ENCODE measurements at regions not wholly inside any gene's neighbourhood (a gene's known extent, or its start where the extent isn't known, plus 50 kb on each side); places are given as distances from the start of the nearest gene placed in this dataset.

DNA sequence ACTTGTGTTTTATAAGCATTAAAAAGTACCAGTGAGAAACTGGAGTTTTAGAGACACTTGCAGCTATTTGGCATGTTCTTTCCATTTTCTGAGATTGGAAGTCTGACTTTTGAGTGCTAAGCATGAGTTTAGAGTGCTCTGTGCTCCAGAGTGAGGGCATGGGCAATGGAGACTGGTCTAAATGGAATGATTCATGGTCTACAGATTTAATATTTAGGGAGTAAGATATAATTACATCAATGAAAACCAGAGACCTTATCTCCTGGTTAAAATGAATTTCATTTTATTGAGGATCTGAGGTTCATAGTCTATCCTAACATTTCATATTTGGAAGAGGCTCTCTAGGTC lies 135.9 kb upstream of the RPS23 start:
- CTCF ChIA-PET (ENCODE audit: low intra/inter-chr PET ratio), result no interaction called here
- in situ Hi-C loops (cut with MboI), result no loop called here
- DNase-seq (ENCODE audit: extremely low read depth in 1 of 4, low spot score in 3 of 4), result no peak
- no peak overlapping the region for H3K4me2 ChIP-seq (ENCODE audit: insufficient read depth, low read length)
- intact Hi-C loops (cut with micrococcal nuclease), result no loop called here
- no peaks in the 10 kb centered on the region for H4K20me1 ChIP-seq (replicated peaks; ENCODE audit: control insufficient read depth, insufficient read depth, low read length)
- H3K36me3 ChIP-seq (ENCODE audit: control insufficient read depth, insufficient read depth, low read length), result no peaks in the 10 kb centered on the region
- FAIRE-seq, result no peak
- no peaks in the 10 kb centered on the region for H3K9me1 ChIP-seq (ENCODE audit: control insufficient read depth, insufficient read depth, low read length)
- no peaks in the 10 kb centered on the region for H3K79me2 ChIP-seq (ENCODE audit: control insufficient read depth, insufficient read depth, low read length)
- ATAC-seq, result no peak
- H3K9me3 ChIP-seq (replicated peaks; ENCODE audit: control insufficient read depth, insufficient read depth, low read depth, low read length), result no peaks in the 10 kb centered on the region
- no peak overlapping the region for H3K9ac ChIP-seq (ENCODE audit: insufficient read depth in 1 of 2, low read depth in 2 of 2, low read length in 2 of 2)
- H3K4me1 ChIP-seq (replicated peaks in 1 of 2; ENCODE audit: control insufficient read depth in 2 of 2, insufficient read depth in 2 of 2, low read length in 2 of 2), result peaks cover 2 to 30% of the 10 kb centered on the region in 2 experiments; a peak in 3 of 5 replicates
- no peak overlapping the region for H3K27ac ChIP-seq (ENCODE audit: extremely low read depth, low read depth, low read length)
- no peak for TF ChIP-seq DNMT1 (IDR thresholded peaks at IDR 0.05)
- peak; percentile 5; the same call in 1 of the 2 replicates for TF ChIP-seq CEBPB (tag; IDR thresholded peaks at IDR 0.05)
- TF ChIP-seq, protein P1, sequence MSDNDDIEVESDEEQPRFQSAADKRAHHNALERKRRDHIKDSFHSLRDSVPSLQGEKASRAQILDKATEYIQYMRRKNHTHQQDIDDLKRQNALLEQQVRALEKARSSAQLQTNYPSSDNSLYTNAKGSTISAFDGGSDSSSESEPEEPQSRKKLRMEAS (CRISPR knock-in tag; IDR thresholded peaks at IDR 0.05), result no peak
- H3K27me3 ChIP-seq (ENCODE audit: control insufficient read depth in 2 of 2, insufficient read depth in 2 of 2, low read length in 2 of 2), result no peaks in the 10 kb centered on the region
- H3K4me3 ChIP-seq, result no peak overlapping the region
- POLR2A ChIA-PET, result interaction anchor here (1.3 kb wide), 1 partner anchor 13 kb away, joined by 3 read pairs; no protein-coding TSS in a partner anchor
- no TSS peak for BruUV-seq (replicated peaks)
- no peak overlapping the region for H2AFZ ChIP-seq (ENCODE audit: low read depth, low read length)

GRCh38 chr5:82413302-82414040 lies 135.3 kb upstream of the RPS23 start:
- no peaks in the 10 kb centered on the region for H3K79me2 ChIP-seq (ENCODE audit: control insufficient read depth, insufficient read depth, low read length)
- H3K36me3 ChIP-seq (ENCODE audit: control insufficient read depth, insufficient read depth, low read length), result no peaks in the 10 kb centered on the region
- no peaks in the 10 kb centered on the region for H3K9me1 ChIP-seq (ENCODE audit: control insufficient read depth, insufficient read depth, low read length)
- intact Hi-C loops (cut with micrococcal nuclease) (no loop called here), in situ Hi-C loops (cut with MboI) (no loop called here)
- DNase-seq (ENCODE audit: extremely low read depth in 1 of 4, low spot score in 3 of 4), result no peak
- no peaks in the 10 kb centered on the region for H3K9me3 ChIP-seq (replicated peaks; ENCODE audit: control insufficient read depth, insufficient read depth, low read depth, low read length)
- H2AFZ ChIP-seq (ENCODE audit: low read depth, low read length), result peak overlapping the region; percentile 80; the same call in 1 of the 2 replicates
- no peak overlapping the region for H3K4me2 ChIP-seq (ENCODE audit: insufficient read depth, low read length)
- ATAC-seq, result no peak
- H3K27me3 ChIP-seq (ENCODE audit: control insufficient read depth in 2 of 2, insufficient read depth in 2 of 2, low read length in 2 of 2), result no peaks in the 10 kb centered on the region
- H3K9ac ChIP-seq (ENCODE audit: insufficient read depth in 1 of 2, low read depth in 2 of 2, low read length in 2 of 2), result no peak overlapping the region
- CTCF ChIA-PET (ENCODE audit: low intra/inter-chr PET ratio), result no interaction called here
- peaks cover 2 to 25% of the 10 kb centered on the region in 2 experiments; a peak in 3 of 5 replicates for H3K4me1 ChIP-seq (replicated peaks in 1 of 2; ENCODE audit: control insufficient read depth in 2 of 2, insufficient read depth in 2 of 2, low read length in 2 of 2)
- no peaks in the 10 kb centered on the region for H4K20me1 ChIP-seq (replicated peaks; ENCODE audit: control insufficient read depth, insufficient read depth, low read length)
- WGBS (ENCODE audit: insufficient coverage, low coverage, missing lambda C conversion rate), result 54% methylated on average over 7 of the region's 7 CpGs
- no TSS peak for BruUV-seq (replicated peaks)
- H3K27ac ChIP-seq (ENCODE audit: extremely low read depth, low read depth, low read length), result no peak overlapping the region
- no peak overlapping the region for H3K4me3 ChIP-seq
- POLR2A ChIA-PET, result interaction anchor here (0.9 to 1.3 kb wide), 2 partner anchors 13 to 55 kb away, joined by 3 read pairs; no protein-coding TSS in a partner anchor
- no peak for FAIRE-seq
- TF ChIP-seq MEIS2 (IDR thresholded peaks at IDR 0.05; ENCODE audit: partially characterized antibody) (peak; percentile 60), C11orf30 (IDR thresholded peaks at IDR 0.05; ENCODE audit: low read depth) (peak; percentile 77), DNMT1 (IDR thresholded peaks at IDR 0.05) (no peak), ZNF140 (CRISPR knock-in tag; IDR thresholded peaks at IDR 0.05) (no peak), CEBPB (tag; IDR thresholded peaks at IDR 0.05) (peak; percentile 96), HDAC8 (tag; IDR thresholded peaks at IDR 0.05) (no peak), RBFOX2 (IDR thresholded peaks at IDR 0.05; ENCODE audit: low read depth, low read length) (no peak), MAFF (IDR thresholded peaks at IDR 0.05; ENCODE audit: low read length) (peak; percentile 40; the same call in 1 of the 2 replicates), CEBPG (CRISPR knock-in tag; IDR thresholded peaks at IDR 0.05) (no peak), CEBPG (tag; conservative IDR thresholded peaks at IDR 0.05 in 1 of 2, IDR thresholded peaks at IDR 0.05 in 1 of 2) (peak; percentile 74 to 92), FUS (optimal IDR thresholded peaks at IDR 0.05; ENCODE audit: low read depth, low read length) (no peak)
- TF ChIP-seq, protein P2, sequence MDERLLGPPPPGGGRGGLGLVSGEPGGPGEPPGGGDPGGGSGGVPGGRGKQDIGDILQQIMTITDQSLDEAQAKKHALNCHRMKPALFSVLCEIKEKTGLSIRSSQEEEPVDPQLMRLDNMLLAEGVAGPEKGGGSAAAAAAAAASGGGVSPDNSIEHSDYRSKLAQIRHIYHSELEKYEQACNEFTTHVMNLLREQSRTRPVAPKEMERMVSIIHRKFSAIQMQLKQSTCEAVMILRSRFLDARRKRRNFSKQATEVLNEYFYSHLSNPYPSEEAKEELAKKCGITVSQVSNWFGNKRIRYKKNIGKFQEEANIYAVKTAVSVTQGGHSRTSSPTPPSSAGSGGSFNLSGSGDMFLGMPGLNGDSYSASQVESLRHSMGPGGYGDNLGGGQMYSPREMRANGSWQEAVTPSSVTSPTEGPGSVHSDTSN (CRISPR knock-in tag; IDR thresholded peaks at IDR 0.05; ENCODE audit: low read depth), result no peak
- TF ChIP-seq, protein P2 (tag; conservative IDR thresholded peaks at IDR 0.05; ENCODE audit: low read depth), result 0 out of 2 replicates have a peak, but pooled peaks have one; percentile 15
